Ovary (tissue), 3 donors: ENCODE measurements at regions not wholly inside any gene's neighbourhood (a gene's known extent, or its start where the extent isn't known, plus 50 kb on each side); places are given as distances from the start of the nearest gene placed in this dataset.

Experiments
- EP300 ChIP-seq: sonication (generic); formaldehyde crosslinking; IDR thresholded peaks from one replicate; pipeline ENCODE4 v1.6.1; 2017; ENCODE audit warnings: antibody characterized with exemption
- POLR2A ChIP-seq: fragments of 450-650 bp; IDR thresholded peaks from one replicate; pipeline ENCODE4 v1.6.1; 2017; ENCODE audit warnings: antibody characterized with exemption, mild to moderate bottlenecking, moderate library complexity
- TF ChIP-seq, protein P1 (sequence below), 3 donors: fragments of 450-650 bp in 2 of 3; fragments of 200-600 bp in 1 of 3; IDR thresholded peaks; one replicate each; pipeline versions ENCODE4 v1.5.1 to v1.8.0; 2016 to 2022; ENCODE audit warnings: antibody characterized with exemption in 3 of 3, mild to moderate bottlenecking in 1 of 3
- donor health status: DM: no; HTN: no; CAD: no.

- TF ChIP-seq, protein P1, sequence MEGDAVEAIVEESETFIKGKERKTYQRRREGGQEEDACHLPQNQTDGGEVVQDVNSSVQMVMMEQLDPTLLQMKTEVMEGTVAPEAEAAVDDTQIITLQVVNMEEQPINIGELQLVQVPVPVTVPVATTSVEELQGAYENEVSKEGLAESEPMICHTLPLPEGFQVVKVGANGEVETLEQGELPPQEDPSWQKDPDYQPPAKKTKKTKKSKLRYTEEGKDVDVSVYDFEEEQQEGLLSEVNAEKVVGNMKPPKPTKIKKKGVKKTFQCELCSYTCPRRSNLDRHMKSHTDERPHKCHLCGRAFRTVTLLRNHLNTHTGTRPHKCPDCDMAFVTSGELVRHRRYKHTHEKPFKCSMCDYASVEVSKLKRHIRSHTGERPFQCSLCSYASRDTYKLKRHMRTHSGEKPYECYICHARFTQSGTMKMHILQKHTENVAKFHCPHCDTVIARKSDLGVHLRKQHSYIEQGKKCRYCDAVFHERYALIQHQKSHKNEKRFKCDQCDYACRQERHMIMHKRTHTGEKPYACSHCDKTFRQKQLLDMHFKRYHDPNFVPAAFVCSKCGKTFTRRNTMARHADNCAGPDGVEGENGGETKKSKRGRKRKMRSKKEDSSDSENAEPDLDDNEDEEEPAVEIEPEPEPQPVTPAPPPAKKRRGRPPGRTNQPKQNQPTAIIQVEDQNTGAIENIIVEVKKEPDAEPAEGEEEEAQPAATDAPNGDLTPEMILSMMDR (IDR thresholded peaks at IDR 0.05): no peak
- TF ChIP-seq POLR2A: no peak
- no peak for TF ChIP-seq EP300
Measured at GRCh38 chr9:82894548-82894947, 168.4 kb downstream of the RASEF start.
